ENCODE measurements at regions not wholly inside any gene's neighbourhood (a gene's known extent, or its start where the extent isn't known, plus 50 kb on each side); places are given as distances from the start of the nearest gene placed in this dataset.

GRCh38 chr11:110371084-110371483 is 58.7 kb upstream of the FDX1 start:
- no peak for TF ChIP-seq CTCF (optimal IDR thresholded peaks at IDR 0.05 in 1 of 3, IDR thresholded peaks at IDR 0.05 in 1 of 3, conservative IDR thresholded peaks at IDR 0.05 in 1 of 3; ENCODE audit: extremely low read depth in 1 of 3, insufficient read depth in 2 of 3, low read length in 3 of 3)
- TF ChIP-seq EZH2 (IDR thresholded peaks at IDR 0.05; ENCODE audit: low read length) = no peak

Measured in keratinocyte (primary cell).